Thymus (tissue), 11 donors: ENCODE measurements at regions not wholly inside any gene's neighbourhood (a gene's known extent, or its start where the extent isn't known, plus 50 kb on each side); places are given as distances from the start of the nearest gene placed in this dataset.

ENCODE experiments used
- DNase-seq, 9 donors: peaks; one replicate each; pipeline ENCODE4 v3.0.0-alpha.2; 2013; ENCODE audit warnings: low spot score in 9 of 9, low read depth in 6 of 9, missing footprints in 1 of 9
- H3K27ac ChIP-seq, 2 donors: one replicate each; pipeline ENCODE4 v1.5.1; 2013; ENCODE audit warnings: control low read depth in 1 of 2, low read depth in 1 of 2, low read length in 1 of 2, mild to moderate bottlenecking in 1 of 2, moderate library complexity in 1 of 2
- H3K27me3 ChIP-seq, 2 donors: one replicate each; pipeline ENCODE4 v1.5.1; 2013; ENCODE audit warnings: low read length in 1 of 2; ENCODE audit not compliant: control insufficient read depth in 2 of 2, insufficient read depth in 1 of 2
- H3K36me3 ChIP-seq, 2 donors: one replicate each; pipeline ENCODE4 v1.5.1; 2013; ENCODE audit warnings: low read length in 1 of 2, mild to moderate bottlenecking in 1 of 2, moderate library complexity in 1 of 2; ENCODE audit not compliant: control insufficient read depth in 2 of 2, insufficient read depth in 2 of 2
- H3K4me1 ChIP-seq, 2 donors: one replicate each; pipeline ENCODE4 v1.5.1; 2013; ENCODE audit warnings: low read length in 2 of 2; ENCODE audit not compliant: control insufficient read depth in 2 of 2, insufficient read depth in 2 of 2
- H3K4me3 ChIP-seq, 2 donors: one replicate each; pipeline ENCODE4 v1.5.1; 2013; ENCODE audit warnings: low read length in 2 of 2, control low read depth in 1 of 2, mild to moderate bottlenecking in 1 of 2
- H3K9me3 ChIP-seq, 2 donors: one replicate each; pipeline ENCODE4 v1.5.1; 2013; ENCODE audit warnings: low read length in 1 of 2, mild to moderate bottlenecking in 1 of 2; ENCODE audit not compliant: control insufficient read depth in 2 of 2, insufficient read depth in 1 of 2
- WGBS: extraction: QIAGEN DNeasy Blood & Tissue Kit; methylation state at CpG from one replicate; pipeline ENCODE4 v1.1.7; 2013; 5-methylcytosine and 5-hydroxymethylcytosine counted together
- donor health status: healthy.

DNA sequence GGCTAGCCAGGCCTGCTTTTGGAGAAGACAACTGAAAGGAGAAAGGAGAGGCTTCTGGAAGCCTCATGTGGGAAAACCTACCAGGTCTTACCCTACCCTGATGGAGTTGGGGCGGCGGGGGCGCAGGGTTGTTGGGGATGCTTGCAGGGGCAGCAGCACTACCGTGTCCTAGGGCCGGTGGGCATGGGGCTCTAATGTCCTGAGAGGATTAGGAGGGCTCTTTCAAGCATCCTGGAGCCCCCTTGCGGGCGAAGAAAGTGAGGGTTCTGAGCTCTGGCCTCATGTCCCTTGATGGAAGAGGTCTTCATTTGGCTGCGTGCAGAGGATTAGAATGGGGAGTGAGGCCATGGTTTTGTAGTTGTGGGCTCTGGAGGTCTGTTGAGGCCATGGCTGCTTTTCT, 86.9 kb upstream of the PITX1 start:
- Histone ChIP-seq H3K27me3 (peaks cover 0 to 4% of the 10 kb centered on the region in 2 donors), H3K36me3 (no peaks in the 10 kb centered on the region), H3K27ac (no peak overlapping the region), H3K4me1 (no peaks in the 10 kb centered on the region), H3K4me3 (no peak overlapping the region), H3K9me3 (no peaks in the 10 kb centered on the region)
- no peak for DNase-seq
- WGBS = 97% methylated on average over 8 of the region's 8 CpGs

GRCh38 chr5:135119481-135119880, 85.5 kb upstream of the PITX1 start:
- Histone ChIP-seq H3K4me1 (no peaks in the 10 kb centered on the region), H3K27ac (no peak overlapping the region), H3K4me3 (no peak overlapping the region), H3K36me3 (no peaks in the 10 kb centered on the region), H3K9me3 (no peaks in the 10 kb centered on the region), H3K27me3 (peaks cover 0 to 3% of the 10 kb centered on the region in 2 donors)
- DNase-seq = no peak
- 85% methylated on average over 6 of the region's 6 CpGs for WGBS

DNA sequence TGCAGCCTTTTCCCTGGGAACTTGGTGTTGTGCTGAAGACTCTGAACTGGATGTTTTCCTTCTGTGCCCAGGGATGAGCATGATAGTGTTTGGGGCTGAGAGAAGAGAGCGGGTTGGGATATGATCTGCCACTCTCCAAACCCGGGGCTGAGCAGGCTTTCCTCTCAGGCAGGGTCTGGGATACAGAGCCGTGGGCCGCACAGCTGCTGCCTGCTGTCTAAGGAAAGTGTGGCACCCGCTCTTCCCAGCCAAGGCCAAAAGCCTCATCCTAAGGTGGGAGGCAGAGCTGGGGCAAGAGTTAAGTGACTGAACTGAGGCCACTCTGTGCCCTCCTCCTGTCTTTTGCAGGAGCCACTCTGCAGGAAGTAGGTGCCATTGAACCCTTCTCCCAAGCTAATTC, 83.6 kb upstream of the PITX1 start:
- H3K27ac ChIP-seq = no peak overlapping the region
- no peak for DNase-seq
- 89% methylated on average over 5 of the region's 5 CpGs for WGBS
- H3K27me3 ChIP-seq = peaks cover 0 to 3% of the 10 kb centered on the region in 2 donors
- no peaks in the 10 kb centered on the region for H3K36me3 ChIP-seq
- H3K4me3 ChIP-seq = no peak overlapping the region
- H3K9me3 ChIP-seq = no peaks in the 10 kb centered on the region
- no peaks in the 10 kb centered on the region for H3K4me1 ChIP-seq

DNA sequence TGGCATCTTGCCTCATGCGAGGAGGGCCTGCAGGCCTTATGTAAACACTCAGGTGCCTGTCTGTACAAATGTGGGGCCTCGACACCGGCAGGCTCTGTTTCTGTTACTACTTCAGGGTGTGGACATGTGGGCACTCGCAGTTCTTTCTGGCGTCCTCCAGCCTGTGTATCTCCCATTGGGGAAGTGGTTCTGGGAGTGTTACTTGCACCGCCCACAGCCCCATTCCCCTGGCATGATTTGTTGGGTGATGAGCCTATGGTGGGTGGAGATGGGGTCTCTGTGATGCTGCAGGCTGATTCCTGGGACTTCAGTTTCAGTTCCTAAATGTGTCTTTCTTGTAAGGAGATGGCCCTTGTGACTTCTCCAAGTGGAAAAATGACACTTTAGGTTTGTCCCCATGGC, 82.1 kb upstream of the PITX1 start:
- Histone ChIP-seq H3K9me3 (no peaks in the 10 kb centered on the region), H3K36me3 (no peaks in the 10 kb centered on the region), H3K4me1 (peaks cover 0 to 2% of the 10 kb centered on the region in 2 donors), H3K4me3 (no peak overlapping the region), H3K27ac (no peak overlapping the region), H3K27me3 (peaks cover 0 to 6% of the 10 kb centered on the region in 2 donors)
- no peak for DNase-seq
- 92% methylated on average over 6 of the region's 6 CpGs for WGBS

- DNase-seq = no peak
- no peaks in the 10 kb centered on the region for H3K36me3 ChIP-seq
- no peak overlapping the region for H3K27ac ChIP-seq
- H3K4me3 ChIP-seq = no peak overlapping the region
- H3K9me3 ChIP-seq = no peaks in the 10 kb centered on the region
- 97% methylated on average over 6 of the region's 6 CpGs for WGBS
- peaks cover 0 to 9% of the 10 kb centered on the region in 2 donors for H3K27me3 ChIP-seq
- peaks cover 0 to 2% of the 10 kb centered on the region in 2 donors for H3K4me1 ChIP-seq
Measured at GRCh38 chr5:135115591-135115990, 81.6 kb upstream of the PITX1 start.

DNA sequence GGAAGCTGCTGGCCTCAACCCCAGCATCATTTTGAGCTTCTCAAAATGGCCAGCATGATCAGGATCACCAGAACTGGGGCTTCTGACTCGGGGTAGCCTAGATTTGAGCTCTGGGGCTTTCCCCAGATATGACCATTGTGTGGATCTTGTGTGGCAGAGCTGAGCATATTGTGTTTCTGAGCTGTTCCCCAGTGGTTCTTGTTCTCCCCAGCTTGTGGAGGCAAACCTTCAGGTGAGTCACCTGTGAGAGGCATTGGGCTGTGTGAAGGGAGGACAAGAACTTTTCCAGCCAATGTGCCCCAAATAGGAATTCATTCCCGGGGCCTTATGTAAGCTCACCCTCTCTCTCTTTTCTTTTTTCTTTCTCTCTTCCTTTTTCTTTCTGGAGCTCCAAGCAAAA, 80.7 kb upstream of the PITX1 start:
- H3K4me1 ChIP-seq = peaks cover 0 to 2% of the 10 kb centered on the region in 2 donors
- no peaks in the 10 kb centered on the region for H3K36me3 ChIP-seq
- H3K9me3 ChIP-seq = no peaks in the 10 kb centered on the region
- no peak overlapping the region for H3K4me3 ChIP-seq
- peaks cover 0 to 11% of the 10 kb centered on the region in 2 donors for H3K27me3 ChIP-seq
- 89% methylated on average over 2 of the region's 2 CpGs for WGBS
- no peak overlapping the region for H3K27ac ChIP-seq
- no peak for DNase-seq

GRCh38 chr5:135112008-135112725, 78.1 kb upstream of the PITX1 start:
- H3K36me3 ChIP-seq = no peaks in the 10 kb centered on the region
- H3K9me3 ChIP-seq = no peaks in the 10 kb centered on the region
- peaks cover 2 to 21% of the 10 kb centered on the region in 2 donors for H3K27me3 ChIP-seq
- H3K4me3 ChIP-seq = no peak overlapping the region
- H3K4me1 ChIP-seq = peaks cover 0 to 2% of the 10 kb centered on the region in 2 donors
- DNase-seq = no peak
- H3K27ac ChIP-seq = no peak overlapping the region
- WGBS = 84% methylated on average over 10 of the region's 10 CpGs

DNA sequence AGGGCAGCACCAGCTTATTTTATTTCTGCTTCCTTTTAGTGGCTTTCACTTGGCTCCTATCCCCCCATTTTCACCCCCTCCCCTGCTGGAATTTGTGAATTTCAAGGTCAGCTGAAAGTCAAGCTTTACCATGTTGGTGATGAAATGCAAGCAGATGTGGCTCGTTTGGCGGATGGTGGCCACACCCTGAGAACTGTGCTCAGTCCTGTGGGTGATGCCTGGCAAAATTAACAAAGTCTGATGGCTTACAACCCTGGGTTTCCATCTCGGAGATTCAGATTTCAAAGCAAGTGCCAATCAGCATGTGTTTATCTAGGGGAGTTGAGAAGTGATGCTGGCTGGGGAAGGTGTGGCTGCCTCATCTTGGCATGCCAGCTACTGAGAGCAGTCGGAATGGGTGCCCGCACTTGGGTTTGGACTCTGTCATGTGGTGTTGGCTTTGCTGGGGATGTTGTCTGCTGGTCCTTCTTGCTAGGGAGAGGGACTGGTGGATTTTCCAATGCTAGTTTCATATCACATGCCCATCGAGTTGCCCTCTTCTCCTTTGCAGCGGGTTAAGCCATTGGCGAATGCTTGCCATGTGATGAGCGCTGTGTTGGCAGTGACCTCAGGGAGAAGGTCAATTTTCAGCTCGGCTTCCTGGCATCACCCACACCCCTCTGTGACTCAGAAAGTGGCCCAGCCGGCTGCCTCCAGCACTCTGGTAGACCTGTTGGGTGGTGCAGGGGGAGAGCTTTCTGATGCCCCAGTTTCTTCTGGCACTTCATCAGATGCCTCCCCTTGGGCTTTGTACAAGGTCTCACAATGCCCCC, 77.0 kb upstream of the PITX1 start:
- H3K4me1 ChIP-seq = peaks cover 0 to 2% of the 10 kb centered on the region in 2 donors
- 90% methylated on average over 11 of the region's 11 CpGs for WGBS
- H3K36me3 ChIP-seq = no peaks in the 10 kb centered on the region
- peaks cover 2 to 24% of the 10 kb centered on the region in 2 donors for H3K27me3 ChIP-seq
- DNase-seq = no peak
- H3K4me3 ChIP-seq = no peak overlapping the region
- H3K9me3 ChIP-seq = no peaks in the 10 kb centered on the region
- no peak overlapping the region for H3K27ac ChIP-seq

- no peaks in the 10 kb centered on the region for H3K9me3 ChIP-seq
- H3K4me3 ChIP-seq = no peak overlapping the region
- 98% methylated on average over 7 of the region's 7 CpGs for WGBS
- no peaks in the 10 kb centered on the region for H3K36me3 ChIP-seq
- DNase-seq = no peak
- peaks cover 2 to 22% of the 10 kb centered on the region in 2 donors for H3K27me3 ChIP-seq
- H3K27ac ChIP-seq = no peak overlapping the region
- H3K4me1 ChIP-seq = peaks cover 0 to 2% of the 10 kb centered on the region in 2 donors
Measured at GRCh38 chr5:135108992-135109391, 75.0 kb upstream of the PITX1 start.
